ENCODE measurements at regions not wholly inside any gene's neighbourhood (a gene's known extent, or its start where the extent isn't known, plus 50 kb on each side); places are given as distances from the start of the nearest gene placed in this dataset.
"Not testable (repeated sequence)": the region's sequence is repeated elsewhere in the genome, so short reads cannot be mapped to it uniquely, and the experiment has no call there.

- DNase-seq (ENCODE audit: low read depth, low spot score) = peak; percentile 32
Measured at GRCh38 chr2:111663471-111664274, 220.3 kb downstream of the ANAPC1 start.

- no peak for DNase-seq (ENCODE audit: low read depth, low spot score)
Measured at GRCh38 chr2:111664275-111664850, 219.6 kb downstream of the ANAPC1 start.

GRCh38 chr2:111665011-111665410 lies 219.0 kb downstream of the ANAPC1 start:
- no peak for DNase-seq (ENCODE audit: low read depth, low spot score)

GRCh38 chr2:111665551-111666116 lies 218.4 kb downstream of the ANAPC1 start:
- no peak for DNase-seq (ENCODE audit: low read depth, low spot score)

- no peak for DNase-seq (ENCODE audit: low read depth, low spot score)
Measured at GRCh38 chr2:111666160-111666559, 217.8 kb downstream of the ANAPC1 start.

GRCh38 chr2:111667001-111667400 lies 217.0 kb downstream of the ANAPC1 start:
- no peak for DNase-seq (ENCODE audit: low read depth, low spot score)

- DNase-seq (ENCODE audit: low read depth, low spot score) = peak; percentile 32
Measured at GRCh38 chr2:111667542-111668273, 216.3 kb downstream of the ANAPC1 start.

- DNase-seq (ENCODE audit: low read depth, low spot score) = no peak
Measured at GRCh38 chr2:111668274-111668616, 215.7 kb downstream of the ANAPC1 start.

- no peak for DNase-seq (ENCODE audit: low read depth, low spot score)
Measured at GRCh38 chr2:111668741-111669140, 215.3 kb downstream of the ANAPC1 start.

- no peak for DNase-seq (ENCODE audit: low read depth, low spot score)
Measured at GRCh38 chr2:111669928-111670695, 213.9 kb downstream of the ANAPC1 start.

- DNase-seq (ENCODE audit: low read depth, low spot score) = no peak
Measured at GRCh38 chr2:111670776-111671175, 213.2 kb downstream of the ANAPC1 start.

- DNase-seq (ENCODE audit: low read depth, low spot score) = no peak
Measured at GRCh38 chr2:111671426-111672150, 212.4 kb downstream of the ANAPC1 start.

GRCh38 chr2:111672641-111673040 lies 211.4 kb downstream of the ANAPC1 start:
- DNase-seq (ENCODE audit: low read depth, low spot score) = not testable (repeated sequence)

GRCh38 chr2:111673526-111673925 lies 210.5 kb downstream of the ANAPC1 start:
- no peak for DNase-seq (ENCODE audit: low read depth, low spot score)

GRCh38 chr2:111675419-111676194 lies 208.4 kb downstream of the ANAPC1 start:
- DNase-seq (ENCODE audit: low read depth, low spot score) = no peak

GRCh38 chr2:111676291-111676822 lies 207.6 kb downstream of the ANAPC1 start:
- DNase-seq (ENCODE audit: low read depth, low spot score) = no peak

GRCh38 chr2:111678161-111678560 lies 205.8 kb downstream of the ANAPC1 start:
- no peak for DNase-seq (ENCODE audit: low read depth, low spot score)

- no peak for DNase-seq (ENCODE audit: low read depth, low spot score)
Measured at GRCh38 chr2:111678651-111679050, 205.3 kb downstream of the ANAPC1 start.

- DNase-seq (ENCODE audit: low read depth, low spot score) = no peak
Measured at GRCh38 chr2:111679202-111679601, 204.8 kb downstream of the ANAPC1 start.

- DNase-seq (ENCODE audit: low read depth, low spot score) = no peak
Measured at GRCh38 chr2:111684611-111685010, 199.4 kb downstream of the ANAPC1 start.

Data from smooth muscle cell of the brain vasculature (primary cell).